ENCODE measurements at regions not wholly inside any gene's neighbourhood (a gene's known extent, or its start where the extent isn't known, plus 50 kb on each side); places are given as distances from the start of the nearest gene placed in this dataset.

GRCh38 chr21:26758083-26758880, 86.9 kb downstream of the ADAMTS1 start:
- no peaks in the 10 kb centered on the region for H3K4me1 ChIP-seq (ENCODE audit: control insufficient read depth, insufficient read depth, low read length)
- no peaks in the 10 kb centered on the region for H3K36me3 ChIP-seq (ENCODE audit: control insufficient read depth, insufficient read depth, low read length)
- no peak overlapping the region for H3K4me3 ChIP-seq (ENCODE audit: low read depth in 2 of 2, low read length in 2 of 2)
- no TSS peak for BruUV-seq (replicated peaks)
- no peaks in the 10 kb centered on the region for H3K27me3 ChIP-seq (ENCODE audit: control insufficient read depth, insufficient read depth, low read length)
- TF ChIP-seq REST (IDR thresholded peaks at IDR 0.05; ENCODE audit: insufficient read depth in 1 of 2, low read depth in 2 of 2, low read length in 1 of 2) (no peak), TCF7L2 (IDR thresholded peaks at IDR 0.05; ENCODE audit: low read depth, low read length) (no peak)
- H3K27ac ChIP-seq (ENCODE audit: low read length) = no peak overlapping the region
- CTCF ChIA-PET = no interaction called here
- in situ Hi-C loops (cut with HindIII; ENCODE audit: low pct_unique_long_range_greater_than_20kb, low sequenced_read_pairs) = no loop called here
- DNase-seq (ENCODE audit: low read depth, low spot score) = no peak
- no peaks in the 10 kb centered on the region for H3K9me3 ChIP-seq (ENCODE audit: control insufficient read depth, insufficient read depth, low read depth, low read length)
- ATAC-seq = no peak
- intact Hi-C loops (cut with micrococcal nuclease; ENCODE audit: unreplicated experiment) = no loop called here
- POLR2A ChIA-PET = no interaction called here

GRCh38 chr21:26756491-26757159, 88.6 kb downstream of the ADAMTS1 start:
- no peak for TF ChIP-seq SIN3A (IDR thresholded peaks at IDR 0.05; ENCODE audit: borderline replicate concordance, insufficient read depth, low read depth, low read length)
- TF ChIP-seq, protein P1, sequence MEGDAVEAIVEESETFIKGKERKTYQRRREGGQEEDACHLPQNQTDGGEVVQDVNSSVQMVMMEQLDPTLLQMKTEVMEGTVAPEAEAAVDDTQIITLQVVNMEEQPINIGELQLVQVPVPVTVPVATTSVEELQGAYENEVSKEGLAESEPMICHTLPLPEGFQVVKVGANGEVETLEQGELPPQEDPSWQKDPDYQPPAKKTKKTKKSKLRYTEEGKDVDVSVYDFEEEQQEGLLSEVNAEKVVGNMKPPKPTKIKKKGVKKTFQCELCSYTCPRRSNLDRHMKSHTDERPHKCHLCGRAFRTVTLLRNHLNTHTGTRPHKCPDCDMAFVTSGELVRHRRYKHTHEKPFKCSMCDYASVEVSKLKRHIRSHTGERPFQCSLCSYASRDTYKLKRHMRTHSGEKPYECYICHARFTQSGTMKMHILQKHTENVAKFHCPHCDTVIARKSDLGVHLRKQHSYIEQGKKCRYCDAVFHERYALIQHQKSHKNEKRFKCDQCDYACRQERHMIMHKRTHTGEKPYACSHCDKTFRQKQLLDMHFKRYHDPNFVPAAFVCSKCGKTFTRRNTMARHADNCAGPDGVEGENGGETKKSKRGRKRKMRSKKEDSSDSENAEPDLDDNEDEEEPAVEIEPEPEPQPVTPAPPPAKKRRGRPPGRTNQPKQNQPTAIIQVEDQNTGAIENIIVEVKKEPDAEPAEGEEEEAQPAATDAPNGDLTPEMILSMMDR (IDR thresholded peaks at IDR 0.05) = no peak
- no peak for TF ChIP-seq TCF7L2 (IDR thresholded peaks at IDR 0.05; ENCODE audit: low read depth, low read length)
- TF ChIP-seq POLR2AphosphoS5 (IDR thresholded peaks at IDR 0.05; ENCODE audit: low read depth, low read length) = no peak
- no peak for TF ChIP-seq REST (IDR thresholded peaks at IDR 0.05; ENCODE audit: insufficient read depth in 1 of 2, low read depth in 2 of 2, low read length in 1 of 2)
- ATAC-seq = no peak
- Histone ChIP-seq H3K9me3 (ENCODE audit: control insufficient read depth, insufficient read depth, low read depth, low read length) (no peaks in the 10 kb centered on the region), H3K4me1 (ENCODE audit: control insufficient read depth, insufficient read depth, low read length) (no peaks in the 10 kb centered on the region), H3K36me3 (ENCODE audit: control insufficient read depth, insufficient read depth, low read length) (no peaks in the 10 kb centered on the region), H3K27ac (ENCODE audit: low read length) (no peak overlapping the region), H3K4me3 (ENCODE audit: low read depth in 2 of 2, low read length in 2 of 2) (no peak overlapping the region), H3K27me3 (ENCODE audit: control insufficient read depth, insufficient read depth, low read length) (no peaks in the 10 kb centered on the region)
- ChIA-PET POLR2A (no interaction called here), CTCF (no interaction called here)
- intact Hi-C loops (cut with micrococcal nuclease; ENCODE audit: unreplicated experiment) (no loop called here), in situ Hi-C loops (cut with HindIII; ENCODE audit: low pct_unique_long_range_greater_than_20kb, low sequenced_read_pairs) (no loop called here)
- no TSS peak for BruUV-seq (replicated peaks)
- DNase-seq (ENCODE audit: low read depth, low spot score) = no peak
